GM19395 (cell line): ENCODE measurements at regions not wholly inside any gene's neighbourhood (a gene's known extent, or its start where the extent isn't known, plus 50 kb on each side); places are given as distances from the start of the nearest gene placed in this dataset.
"Not testable (repeated sequence)": the region's sequence is repeated elsewhere in the genome, so short reads cannot be mapped to it uniquely, and the experiment has no call there.

Source experiments
- ATAC-seq: cut with Tn5 transposase; IDR thresholded peaks from one replicate; pipeline ENCODE4 v1.9.1; 2021; ENCODE audit warnings: mild to moderate bottlenecking, moderate library complexity; ENCODE audit not compliant: unreplicated experiment

DNA sequence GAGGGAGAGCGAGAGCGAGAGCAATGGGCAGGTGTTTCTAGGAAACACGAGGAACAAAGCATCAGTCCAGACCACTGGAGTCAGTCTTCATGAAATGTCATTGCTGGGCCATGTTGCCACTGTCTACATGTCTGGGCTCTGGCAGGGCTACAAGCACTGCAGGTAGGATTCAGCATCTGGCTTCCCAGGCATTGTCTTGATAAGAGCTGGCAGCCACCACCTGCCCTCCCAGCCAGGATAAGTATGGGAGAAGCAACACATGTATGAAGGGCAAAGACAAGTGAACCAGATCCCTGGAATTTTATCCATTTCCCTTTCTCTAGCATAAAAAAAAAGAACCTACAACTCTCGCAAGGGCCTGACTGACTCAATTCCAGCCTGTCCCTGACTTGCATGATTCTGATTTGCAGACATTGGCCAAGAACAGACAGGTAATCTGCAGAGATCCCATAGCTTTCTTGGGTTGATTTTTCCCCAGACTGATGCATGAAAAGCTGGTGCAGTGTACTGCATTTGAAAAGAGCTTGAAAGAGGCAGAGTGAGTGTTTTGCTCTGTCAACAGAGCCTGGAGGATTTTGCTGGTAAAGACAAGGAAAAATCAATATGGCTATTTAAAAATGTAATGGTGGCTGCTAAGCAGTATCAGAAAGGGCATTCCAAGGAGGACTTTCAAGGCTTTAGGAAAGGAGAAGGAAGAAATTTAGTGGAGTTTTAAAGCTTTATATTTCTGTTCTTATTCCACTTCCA is 157.2 kb upstream of the MYRIP start:
- no peak for ATAC-seq

DNA sequence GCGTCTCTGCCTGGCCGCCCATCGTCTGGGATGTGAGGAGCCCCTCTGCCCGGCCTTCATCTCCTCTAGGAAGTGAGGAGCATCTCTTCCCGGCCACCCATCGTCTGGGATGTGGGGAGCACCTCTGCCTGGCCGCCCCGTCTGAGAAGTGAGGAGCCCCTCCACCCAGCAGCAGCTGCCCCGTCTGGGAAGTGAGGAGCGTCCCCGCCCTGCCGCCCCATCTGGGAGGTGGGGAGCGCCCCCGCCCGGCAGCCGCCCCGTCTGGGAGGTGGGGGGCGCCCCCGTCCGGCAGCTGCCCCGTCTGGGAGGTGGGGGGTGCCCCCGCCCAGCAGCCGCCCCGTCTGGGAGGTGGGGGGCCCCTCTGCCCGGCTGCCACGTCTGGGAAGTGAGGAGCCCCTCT is 153.7 kb upstream of the MYRIP start:
- not testable (repeated sequence) for ATAC-seq

- ATAC-seq = no peak
These were observed 152.3 kb upstream of the MYRIP start for GRCh38 chr3:39657075-39657474.

GRCh38 chr3:39657775-39658174 is 151.6 kb upstream of the MYRIP start:
- no peak for ATAC-seq

DNA sequence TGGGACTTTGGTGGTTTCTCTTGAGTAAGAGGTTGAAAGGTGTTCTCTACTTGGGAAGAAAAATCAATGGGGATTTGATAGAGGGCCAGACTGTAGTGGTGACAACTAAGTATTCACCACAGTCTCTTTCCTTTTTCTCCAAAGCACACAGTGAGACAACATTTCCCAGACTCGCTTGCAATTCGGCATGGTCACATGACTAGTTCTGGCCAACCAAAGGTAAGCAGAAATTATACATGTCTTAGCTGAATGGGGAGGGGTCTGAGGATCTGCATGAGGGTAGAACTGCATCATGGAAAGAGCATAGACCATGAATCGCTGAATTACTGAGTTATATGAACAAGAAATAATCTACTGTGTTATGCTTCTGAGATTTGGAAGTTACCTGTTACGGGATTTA is 144.5 kb upstream of the MYRIP start:
- no peak for ATAC-seq

GRCh38 chr3:39665441-39665840 is 144.0 kb upstream of the MYRIP start:
- ATAC-seq = no peak

DNA sequence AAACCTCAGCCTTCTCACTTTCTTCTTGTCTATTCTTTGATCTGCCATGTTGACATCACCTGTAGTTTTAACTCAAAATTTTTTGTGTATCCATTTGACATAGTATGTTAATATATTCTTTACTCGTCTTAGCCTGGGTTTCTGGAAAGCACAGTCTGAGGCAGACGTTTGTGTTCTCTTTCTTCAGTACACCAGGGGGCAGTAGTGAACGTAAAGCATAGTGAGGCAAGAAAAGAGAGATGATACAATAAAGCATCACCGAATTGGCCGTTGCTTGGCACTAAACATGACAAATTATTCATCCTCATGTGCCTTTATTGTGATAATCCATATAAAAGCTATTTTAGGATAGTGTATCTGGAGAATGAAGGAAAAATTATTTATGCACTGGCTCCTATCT is 141.0 kb upstream of the MYRIP start:
- ATAC-seq = peak; percentile 71

- no peak for ATAC-seq
These were observed 138.3 kb upstream of the MYRIP start for GRCh38 chr3:39671116-39671515.

GRCh38 chr3:39671600-39671999 is 137.8 kb upstream of the MYRIP start:
- no peak for ATAC-seq

GRCh38 chr3:39705351-39705900 is 104.0 kb upstream of the MYRIP start:
- ATAC-seq = no peak

GRCh38 chr3:39707314-39707909 is 102.0 kb upstream of the MYRIP start:
- ATAC-seq = peak; percentile 80

DNA sequence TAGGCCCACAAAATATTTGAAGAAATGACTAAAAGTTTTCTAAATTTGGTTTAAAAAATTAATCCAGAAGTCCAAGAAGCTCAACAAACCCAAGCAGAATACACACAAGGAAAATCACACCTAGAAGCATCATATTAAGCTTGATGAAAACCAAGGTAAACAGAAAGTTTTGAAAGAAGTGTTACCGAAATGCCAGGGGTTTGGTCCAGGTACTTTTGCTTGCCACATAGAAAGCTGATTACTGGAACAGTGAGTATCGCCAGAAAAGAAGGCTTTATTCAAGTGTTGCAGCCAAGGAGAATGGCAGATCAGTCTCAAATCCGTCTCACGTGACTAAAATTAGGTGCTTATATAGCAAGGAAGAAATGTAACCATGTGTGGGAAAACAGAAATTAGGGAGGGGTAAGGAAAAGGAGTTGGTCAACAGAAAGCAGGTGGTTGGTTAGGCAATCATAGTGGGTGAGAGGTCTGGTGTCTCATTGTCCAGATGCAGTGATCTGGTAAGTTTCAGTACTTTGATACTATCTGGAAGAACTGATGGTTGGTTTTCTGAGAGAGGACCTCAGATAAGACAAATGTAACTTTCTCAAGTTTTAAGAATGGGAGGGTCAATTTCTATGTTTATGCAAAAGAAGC is 96.9 kb upstream of the MYRIP start:
- no peak for ATAC-seq

GRCh38 chr3:39713341-39713740 is 96.1 kb upstream of the MYRIP start:
- ATAC-seq = not testable (repeated sequence)

DNA sequence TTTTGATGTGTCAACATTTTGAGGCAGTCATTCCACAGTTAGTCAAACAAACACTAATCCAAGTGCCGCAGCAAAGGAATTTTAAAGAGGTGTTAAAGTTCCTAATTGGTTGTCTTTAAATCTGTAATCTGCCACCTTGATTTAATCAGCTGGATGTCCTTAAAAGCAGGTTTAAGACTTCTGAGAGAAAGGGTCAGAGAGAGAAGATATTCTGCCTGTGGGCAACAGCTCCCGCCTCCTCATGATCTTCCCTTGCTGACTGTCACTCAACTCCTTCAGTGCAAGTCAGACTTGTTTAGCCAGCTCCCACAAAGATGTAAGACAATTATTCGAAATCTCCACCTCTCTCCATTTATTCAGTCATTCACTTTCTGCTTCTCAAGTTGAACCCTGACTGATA is 92.6 kb upstream of the MYRIP start:
- ATAC-seq = no peak

GRCh38 chr3:39718674-39719595 is 90.5 kb upstream of the MYRIP start:
- ATAC-seq = no peak

DNA sequence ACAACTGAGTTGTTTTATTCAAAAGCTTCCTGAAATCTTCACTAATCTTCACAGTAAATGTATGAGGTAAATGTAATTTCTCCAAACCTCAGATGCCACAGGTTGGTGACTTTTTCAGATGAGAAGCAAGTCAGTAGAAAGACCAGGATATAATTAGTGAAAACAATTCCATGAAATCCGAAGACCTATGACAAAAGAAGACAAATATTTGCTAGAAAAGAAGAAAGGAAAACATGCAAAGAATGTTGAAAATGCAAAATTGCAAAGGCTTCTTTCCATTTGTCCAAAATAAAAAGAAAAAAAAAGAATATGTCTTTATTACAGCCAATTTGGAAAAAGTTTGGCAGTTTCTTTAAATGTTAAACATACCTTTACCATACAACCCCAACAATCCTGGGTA is 88.3 kb upstream of the MYRIP start:
- ATAC-seq = no peak

- no peak for ATAC-seq
These were observed 85.1 kb upstream of the MYRIP start for GRCh38 chr3:39724233-39724846.

DNA sequence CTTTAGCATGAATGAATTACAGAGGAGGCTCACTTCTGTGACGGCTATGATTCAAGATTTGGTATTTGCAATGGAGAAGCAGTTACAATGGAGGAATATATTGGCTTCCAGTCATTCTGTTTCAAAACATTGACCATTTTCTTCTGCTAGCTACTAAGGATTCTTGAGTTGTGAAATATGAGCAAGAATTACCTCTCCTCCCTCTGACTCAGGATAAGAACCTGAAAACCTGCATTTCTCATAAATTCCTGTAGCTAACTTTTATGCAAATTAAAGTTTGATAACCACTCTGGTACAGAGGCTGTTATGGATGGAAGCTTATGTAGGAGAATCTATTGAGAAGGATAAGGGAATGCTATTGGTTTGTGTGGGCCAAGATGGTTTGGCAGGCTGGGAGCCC is 84.1 kb upstream of the MYRIP start:
- ATAC-seq = no peak

DNA sequence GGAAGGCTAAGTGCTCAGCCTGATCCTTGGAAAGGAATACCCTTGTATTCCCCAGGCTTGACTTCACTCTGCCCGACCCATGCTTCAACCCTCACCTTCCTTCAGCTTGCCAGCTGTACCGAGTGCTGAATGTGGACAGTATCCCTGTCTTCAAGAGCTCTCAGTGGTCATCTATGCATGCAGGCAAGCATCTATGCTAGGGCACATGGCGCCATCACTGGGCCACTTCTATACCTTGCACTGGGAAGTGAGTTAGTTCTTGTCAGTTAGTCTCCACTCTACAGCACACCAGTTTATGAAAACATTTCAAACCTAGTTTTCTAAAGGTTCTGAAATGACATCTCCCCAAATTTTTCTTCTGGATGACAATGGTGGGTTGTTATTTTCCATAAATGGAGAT is 82.0 kb upstream of the MYRIP start:
- ATAC-seq = no peak

GRCh38 chr3:39733804-39734203 is 75.6 kb upstream of the MYRIP start:
- no peak for ATAC-seq

DNA sequence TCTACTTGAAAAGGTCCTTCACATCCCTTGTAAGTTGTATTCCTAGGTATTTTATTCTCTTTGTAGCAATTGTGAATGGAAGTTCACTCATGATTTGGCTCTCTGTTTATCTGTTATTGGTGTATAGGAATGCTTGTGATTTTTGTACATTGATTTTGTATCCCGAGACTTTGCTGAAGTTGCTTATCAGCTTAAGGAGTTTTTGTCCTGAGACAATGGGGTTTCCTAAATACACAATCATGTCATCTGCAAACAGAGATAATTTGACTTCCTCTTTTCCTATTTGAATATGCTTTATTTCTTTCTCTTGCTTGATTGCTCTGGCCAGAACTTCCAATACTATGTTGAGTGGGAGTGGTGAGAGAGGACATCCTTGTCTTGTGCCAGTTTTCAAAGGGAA is 69.8 kb upstream of the MYRIP start:
- ATAC-seq = not testable (repeated sequence)
